ENCODE measurements at regions not wholly inside any gene's neighbourhood (a gene's known extent, or its start where the extent isn't known, plus 50 kb on each side); places are given as distances from the start of the nearest gene placed in this dataset.

DNA sequence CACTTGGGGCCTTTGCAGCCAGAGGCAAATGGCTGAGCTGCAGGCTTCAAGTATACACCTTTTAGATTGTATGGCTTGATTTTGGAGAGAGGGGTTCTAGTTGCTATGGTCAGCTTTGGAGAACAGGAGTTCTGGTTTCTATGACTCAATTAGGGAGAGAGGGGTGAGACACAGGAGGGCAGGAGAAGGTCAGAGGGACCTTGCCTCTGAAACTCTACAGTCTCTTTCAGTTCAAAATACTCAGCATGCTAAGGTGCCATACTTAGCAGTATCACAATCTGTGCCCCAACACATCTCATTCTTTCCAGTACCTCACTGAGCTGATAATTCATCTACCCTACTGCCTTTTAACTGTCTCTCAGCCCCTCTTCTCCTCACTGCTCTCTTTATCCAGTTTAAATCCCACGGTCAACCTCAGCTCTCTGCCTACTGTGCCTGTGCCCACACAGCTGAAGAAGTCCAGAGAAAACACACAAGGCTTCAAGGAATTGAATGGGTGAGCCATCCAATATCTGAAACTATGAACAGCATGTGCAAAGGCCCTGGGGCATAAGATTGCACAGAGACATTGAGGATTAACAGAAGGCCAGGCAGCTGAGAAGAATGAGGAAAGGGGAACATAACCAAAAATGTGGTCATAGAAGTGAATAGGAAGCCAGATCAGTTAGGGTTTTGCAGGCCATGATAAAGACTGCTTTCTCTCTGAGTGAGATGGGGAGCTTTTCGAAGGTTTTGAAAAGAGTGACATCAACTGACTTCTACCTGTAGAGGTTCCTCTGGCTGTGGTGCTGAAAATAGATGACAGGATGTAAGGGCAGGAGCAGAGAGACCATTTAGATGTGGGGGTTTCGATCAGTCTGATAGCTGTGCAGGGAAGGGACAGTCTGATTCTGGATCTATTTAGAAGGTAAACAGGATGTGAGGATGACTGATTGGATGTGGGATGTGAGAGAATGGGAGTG lies 54.5 kb upstream of the C3orf80 start:
- Mint-ChIP-seq H3K4me3 (no peak overlapping the region), H3K36me3 (no peaks in the 10 kb centered on the region), H3K9me3 (no peaks in the 10 kb centered on the region), H3K4me1 (ENCODE audit: low read depth in 2 of 2) (no peaks in the 10 kb centered on the region), H3K27me3 (peaks cover 8 to 19% of the 10 kb centered on the region in 2 donors), H3K27ac (no peak overlapping the region)
- ATAC-seq = no peak
- no peak for DNase-seq (ENCODE audit: low spot score)

DNA sequence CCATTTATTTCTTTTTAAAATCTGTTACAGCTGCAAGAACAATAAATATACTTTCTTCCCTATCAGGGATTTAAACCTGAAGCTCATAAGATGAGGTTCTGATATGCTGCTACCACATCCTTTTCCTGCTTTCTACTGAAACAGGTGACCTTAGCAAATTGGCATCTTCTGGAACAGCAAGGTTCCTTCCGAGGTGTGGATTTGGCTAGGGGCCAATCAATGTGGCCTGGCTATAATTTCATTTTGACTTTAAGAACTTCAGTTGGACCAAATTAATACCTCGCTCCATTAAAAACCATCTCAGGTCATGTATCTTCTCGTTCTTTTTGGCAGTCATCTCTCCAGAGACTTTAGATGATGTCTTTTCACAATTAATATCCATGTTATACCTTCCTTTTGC lies 53.4 kb upstream of the C3orf80 start:
- no peak overlapping the region for H3K27ac Mint-ChIP-seq
- H3K4me1 Mint-ChIP-seq (ENCODE audit: low read depth in 2 of 2) = no peaks in the 10 kb centered on the region
- ATAC-seq = no peak

DNA sequence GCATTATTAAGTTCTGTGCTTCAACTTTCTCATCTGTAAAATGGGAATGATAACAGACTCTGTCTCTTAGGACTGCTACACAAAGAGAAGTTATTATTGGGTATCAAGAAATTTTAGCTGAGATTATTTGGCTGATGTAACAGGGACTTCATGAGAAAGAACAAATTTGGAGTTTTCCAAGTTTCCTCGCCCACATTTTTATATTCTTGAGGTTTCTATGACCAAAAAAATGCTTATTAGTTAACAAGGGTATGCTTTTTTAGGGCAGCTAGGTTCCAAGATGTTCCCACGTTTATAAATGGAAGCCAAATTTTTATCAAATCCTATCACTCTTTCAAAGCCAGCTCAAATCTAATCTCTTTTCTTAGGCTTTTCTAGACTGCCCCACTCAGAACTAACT lies 50.6 kb upstream of the C3orf80 start:
- Mint-ChIP-seq H3K4me3 (no peak overlapping the region), H3K9me3 (no peaks in the 10 kb centered on the region), H3K4me1 (ENCODE audit: low read depth in 2 of 2) (no peaks in the 10 kb centered on the region), H3K27ac (no peak overlapping the region), H3K27me3 (peaks cover 3 to 5% of the 10 kb centered on the region in 2 donors), H3K36me3 (no peaks in the 10 kb centered on the region)
- ATAC-seq (no peak), DNase-seq (ENCODE audit: low spot score) (no peak)

More for the DNA sequence above, 53.4 kb upstream of the C3orf80 start:
- H3K9me3 Mint-ChIP-seq = no peaks in the 10 kb centered on the region
- H3K27me3 Mint-ChIP-seq = peaks cover 8 to 11% of the 10 kb centered on the region in 2 donors
- no peak overlapping the region for H3K4me3 Mint-ChIP-seq
- DNase-seq (ENCODE audit: low spot score) = no peak
- no peaks in the 10 kb centered on the region for H3K36me3 Mint-ChIP-seq

All from natural killer cell treated with Interleukin-12 subunit alpha and Interleukin-12 subunit beta and Interleukin-15 and Interleukin-18, amount 100 ng/mL, for 72 hours (primary cell).